ENCODE measurements at regions not wholly inside any gene's neighbourhood (a gene's known extent, or its start where the extent isn't known, plus 50 kb on each side); places are given as distances from the start of the nearest gene placed in this dataset.

DNA sequence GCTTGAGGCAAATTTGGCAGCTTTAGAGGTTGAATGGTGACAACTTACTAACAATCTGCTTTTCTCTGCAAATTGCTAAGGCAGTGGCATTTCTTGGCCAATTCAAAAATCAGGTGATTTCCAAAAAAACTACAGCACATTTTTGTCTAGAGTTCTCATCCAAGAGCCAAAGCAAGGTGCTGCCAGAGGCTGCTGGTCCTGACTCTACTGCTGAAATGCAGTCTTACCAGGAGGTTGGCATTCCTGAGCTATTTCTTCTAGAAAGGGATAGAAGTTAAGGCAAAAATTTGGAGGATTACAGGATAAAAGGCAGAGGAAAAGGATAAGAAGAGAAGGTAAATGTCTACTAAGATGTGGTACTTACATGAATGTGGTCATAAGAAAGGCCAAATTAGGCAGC is 75.6 kb downstream of the COX18 start:
- ChIA-PET POLR2A (ENCODE audit: unreplicated experiment) (no interaction called here), CTCF (no interaction called here)
- Histone ChIP-seq H4K20me1 (ENCODE audit: insufficient read depth) (no peaks in the 10 kb centered on the region), H3K4me2 (no peak overlapping the region), H3K9me2 (ENCODE audit: insufficient read depth) (no peaks in the 10 kb centered on the region), H3K4me3 (no peak overlapping the region), H3K4me1 (replicated peaks; ENCODE audit: insufficient read depth) (no peaks in the 10 kb centered on the region), H3K27me3 (ENCODE audit: insufficient read depth, low read depth) (no peaks in the 10 kb centered on the region), H3K9me3 (ENCODE audit: insufficient read depth, low read depth) (no peaks in the 10 kb centered on the region), H3F3A (ENCODE audit: insufficient read depth, low read depth) (no peaks in the 10 kb centered on the region), H3K27ac (no peak overlapping the region), H3K36me3 (ENCODE audit: low read depth) (no peaks in the 10 kb centered on the region), H2AFZ (no peak overlapping the region), H3K79me2 (ENCODE audit: low read depth) (no peaks in the 10 kb centered on the region)
- TF ChIP-seq, protein P1, sequence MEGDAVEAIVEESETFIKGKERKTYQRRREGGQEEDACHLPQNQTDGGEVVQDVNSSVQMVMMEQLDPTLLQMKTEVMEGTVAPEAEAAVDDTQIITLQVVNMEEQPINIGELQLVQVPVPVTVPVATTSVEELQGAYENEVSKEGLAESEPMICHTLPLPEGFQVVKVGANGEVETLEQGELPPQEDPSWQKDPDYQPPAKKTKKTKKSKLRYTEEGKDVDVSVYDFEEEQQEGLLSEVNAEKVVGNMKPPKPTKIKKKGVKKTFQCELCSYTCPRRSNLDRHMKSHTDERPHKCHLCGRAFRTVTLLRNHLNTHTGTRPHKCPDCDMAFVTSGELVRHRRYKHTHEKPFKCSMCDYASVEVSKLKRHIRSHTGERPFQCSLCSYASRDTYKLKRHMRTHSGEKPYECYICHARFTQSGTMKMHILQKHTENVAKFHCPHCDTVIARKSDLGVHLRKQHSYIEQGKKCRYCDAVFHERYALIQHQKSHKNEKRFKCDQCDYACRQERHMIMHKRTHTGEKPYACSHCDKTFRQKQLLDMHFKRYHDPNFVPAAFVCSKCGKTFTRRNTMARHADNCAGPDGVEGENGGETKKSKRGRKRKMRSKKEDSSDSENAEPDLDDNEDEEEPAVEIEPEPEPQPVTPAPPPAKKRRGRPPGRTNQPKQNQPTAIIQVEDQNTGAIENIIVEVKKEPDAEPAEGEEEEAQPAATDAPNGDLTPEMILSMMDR (conservative IDR thresholded peaks at IDR 0.05), result no peak
- TF ChIP-seq EZH2 (IDR thresholded peaks at IDR 0.05; ENCODE audit: low read depth), result no peak
- intact Hi-C loops (cut with micrococcal nuclease; ENCODE audit: unreplicated experiment), result no loop called here
- no TSS peak for BruUV-seq (replicated peaks)
- DNase-seq, result no peak

DNA sequence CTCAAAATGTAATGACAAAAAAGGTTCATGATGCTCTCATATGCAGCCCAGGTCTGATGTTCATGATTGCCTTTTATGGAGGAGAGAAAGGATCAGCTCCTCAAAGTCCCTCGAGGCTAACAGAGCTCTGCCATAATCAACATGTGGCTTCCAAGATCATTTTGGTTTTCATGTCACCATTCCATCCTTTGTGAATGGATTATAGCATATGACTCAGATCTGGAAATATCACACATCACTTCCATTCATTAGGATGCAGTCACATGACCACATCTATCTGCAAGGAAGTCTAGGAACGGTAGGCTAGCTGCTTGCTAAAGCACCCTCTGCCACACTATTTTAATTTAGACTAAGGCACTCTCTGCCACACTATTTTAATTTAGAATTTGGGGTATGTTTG is 77.6 kb downstream of the COX18 start:
- H3F3A ChIP-seq (ENCODE audit: insufficient read depth, low read depth), result no peaks in the 10 kb centered on the region
- no peak for TF ChIP-seq EZH2 (IDR thresholded peaks at IDR 0.05; ENCODE audit: low read depth)
- TF ChIP-seq, protein P1 (conservative IDR thresholded peaks at IDR 0.05), result no peak
- no peak overlapping the region for H3K27ac ChIP-seq
- no peaks in the 10 kb centered on the region for H3K9me3 ChIP-seq (ENCODE audit: insufficient read depth, low read depth)
- H3K4me3 ChIP-seq, result no peak overlapping the region
- POLR2A ChIA-PET (ENCODE audit: unreplicated experiment), result no interaction called here
- no peaks in the 10 kb centered on the region for H3K9me2 ChIP-seq (ENCODE audit: insufficient read depth)
- H3K36me3 ChIP-seq (ENCODE audit: low read depth), result no peaks in the 10 kb centered on the region
- no peak overlapping the region for H2AFZ ChIP-seq
- no peaks in the 10 kb centered on the region for H3K79me2 ChIP-seq (ENCODE audit: low read depth)
- DNase-seq, result no peak
- no peaks in the 10 kb centered on the region for H3K4me1 ChIP-seq (replicated peaks; ENCODE audit: insufficient read depth)
- H3K27me3 ChIP-seq (ENCODE audit: insufficient read depth, low read depth), result no peaks in the 10 kb centered on the region
- BruUV-seq (replicated peaks), result no TSS peak
- no peaks in the 10 kb centered on the region for H4K20me1 ChIP-seq (ENCODE audit: insufficient read depth)
- intact Hi-C loops (cut with micrococcal nuclease; ENCODE audit: unreplicated experiment), result no loop called here
- CTCF ChIA-PET, result no interaction called here
- no peak overlapping the region for H3K4me2 ChIP-seq

DNA sequence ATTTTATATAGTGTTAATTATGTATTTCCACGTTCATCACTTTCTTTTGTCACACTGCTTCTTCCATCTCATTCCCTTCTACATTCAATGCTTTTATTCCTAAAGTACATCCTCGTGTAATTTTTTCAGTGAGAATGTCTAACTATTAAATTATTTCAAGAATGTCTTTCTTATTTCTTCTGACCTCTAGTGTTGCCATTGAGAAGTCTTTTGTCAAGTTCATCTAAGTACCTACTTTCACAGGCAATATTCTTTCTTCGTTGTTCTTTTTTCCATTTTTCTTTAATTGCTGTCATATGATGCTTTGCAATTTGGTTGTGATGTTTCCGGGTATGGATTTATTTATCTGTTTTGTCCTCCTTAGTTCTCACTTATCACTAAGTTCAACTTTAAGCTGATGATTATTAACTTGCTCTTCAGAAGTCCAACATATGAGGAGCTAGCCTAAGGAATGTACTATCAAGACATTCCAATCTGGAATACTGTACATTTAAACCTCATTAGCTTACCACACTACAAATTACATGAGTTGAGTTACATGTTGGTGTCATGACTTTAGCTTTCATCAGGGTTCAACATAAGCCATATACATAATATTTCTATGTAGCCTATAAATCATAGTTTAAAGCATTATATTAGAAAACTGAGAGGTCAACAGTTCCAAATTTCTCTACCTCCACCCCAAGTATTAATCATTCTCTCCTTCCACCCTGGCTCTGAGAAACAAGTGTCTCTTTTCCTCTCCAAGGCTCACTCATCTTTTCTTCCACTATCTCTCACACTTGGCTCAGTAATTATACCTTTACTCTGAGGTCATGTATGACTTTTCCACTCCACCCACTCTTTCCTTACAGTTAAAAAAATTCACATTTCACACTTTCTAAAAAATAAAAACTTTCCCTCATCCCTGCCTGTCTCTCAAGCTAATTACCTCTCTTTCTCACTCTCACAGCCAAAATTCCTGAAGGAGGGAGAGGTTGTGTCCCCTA is 81.5 kb downstream of the COX18 start:
- Histone ChIP-seq H4K20me1 (ENCODE audit: insufficient read depth) (no peaks in the 10 kb centered on the region), H3K4me2 (no peak overlapping the region), H3K27me3 (ENCODE audit: insufficient read depth, low read depth) (no peaks in the 10 kb centered on the region), H3K9me2 (ENCODE audit: insufficient read depth) (no peaks in the 10 kb centered on the region), H3K79me2 (ENCODE audit: low read depth) (no peaks in the 10 kb centered on the region), H3K4me3 (no peak overlapping the region), H3K9me3 (ENCODE audit: insufficient read depth, low read depth) (no peaks in the 10 kb centered on the region), H3K36me3 (ENCODE audit: low read depth) (no peaks in the 10 kb centered on the region), H2AFZ (no peak overlapping the region), H3K27ac (no peak overlapping the region), H3F3A (ENCODE audit: insufficient read depth, low read depth) (no peaks in the 10 kb centered on the region), H3K4me1 (replicated peaks; ENCODE audit: insufficient read depth) (no peaks in the 10 kb centered on the region)
- DNase-seq, result no peak
- CTCF ChIA-PET, result no interaction called here
- no TSS peak for BruUV-seq (replicated peaks)
- POLR2A ChIA-PET (ENCODE audit: unreplicated experiment), result no interaction called here
- intact Hi-C loops (cut with micrococcal nuclease; ENCODE audit: unreplicated experiment), result no loop called here
- TF ChIP-seq, protein P1 (conservative IDR thresholded peaks at IDR 0.05), result no peak
- no peak for TF ChIP-seq EZH2 (IDR thresholded peaks at IDR 0.05; ENCODE audit: low read depth)
